Vagina (tissue), 2 donors: ENCODE measurements at regions not wholly inside any gene's neighbourhood (a gene's known extent, or its start where the extent isn't known, plus 50 kb on each side); places are given as distances from the start of the nearest gene placed in this dataset.
A peak's percentile ranks its signal among the peaks of the same experiment; 100 is the strongest.

Experiments used
- DNase-seq, 2 donors: peaks; one replicate each; pipeline ENCODE4 v3.0.0-alpha.2; 2017; ENCODE audit errors: extremely low spot score in 2 of 2
- H3K27ac ChIP-seq: fragments of 200-600 bp; sonication (generic); one replicate; pipeline ENCODE4 v1.5.1; 2019
- H3K27me3 ChIP-seq: fragments of 200-600 bp; sonication (generic); one replicate; pipeline ENCODE4 v1.5.1; 2019
- H3K36me3 ChIP-seq, 2 donors: fragments of 200-600 bp; sonication (generic); one replicate each; pipeline ENCODE4 v1.5.1; 2017 to 2019
- H3K4me1 ChIP-seq: fragments of 200-600 bp; sonication (generic); one replicate; pipeline ENCODE4 v1.5.1; 2019
- H3K4me3 ChIP-seq, 2 donors: fragments of 200-600 bp; sonication (generic); 1 replicate in 1 of 2; 2 replicates in 1 of 2; pipeline ENCODE4 v1.5.1; 2016 to 2019
- H3K9me3 ChIP-seq: fragments of 200-600 bp; sonication (generic); one replicate; pipeline ENCODE4 v1.5.1; 2019
- CTCF ChIP-seq, 3 experiments: fragments of 450-650 bp in 2 of 3; fragments of 200-600 bp in 1 of 3; sonication (generic) in 1 of 3; IDR thresholded peaks; one replicate each; pipeline ENCODE4 v1.5.1; 2017 to 2019; ENCODE audit warnings: antibody characterized with exemption in 3 of 3, mild to moderate bottlenecking in 2 of 3, moderate library complexity in 2 of 3
- POLR2A ChIP-seq, 2 donors: fragments of 450-650 bp; IDR thresholded peaks; one replicate each; pipeline ENCODE4 v1.6.1; 2017; ENCODE audit warnings: antibody characterized with exemption in 2 of 2, mild to moderate bottlenecking in 2 of 2, moderate library complexity in 2 of 2
- POLR2AphosphoS5 ChIP-seq, 2 donors: sonication (generic); formaldehyde crosslinking; IDR thresholded peaks; one replicate each; pipeline ENCODE4 v1.9.0; 2017; ENCODE audit warnings: antibody characterized with exemption in 2 of 2, mild to moderate bottlenecking in 2 of 2, low read depth in 1 of 2; ENCODE audit not compliant: insufficient read depth in 1 of 2
- intact Hi-C: fragments of 100-400 bp; cut with DNase I; formaldehyde crosslinking; loops from one replicate; pipeline ENCODE4 v1.15.1; 2023

GRCh38 chr11:29361369-29361768, 655.5 kb downstream of the KCNA4 start:
- Histone ChIP-seq H3K27me3 (no peaks in the 10 kb centered on the region), H3K9me3 (no peaks in the 10 kb centered on the region), H3K4me3 (no peak overlapping the region), H3K4me1 (no peaks in the 10 kb centered on the region), H3K36me3 (no peaks in the 10 kb centered on the region), H3K27ac (no peak overlapping the region)
- no peak for TF ChIP-seq POLR2A (IDR thresholded peaks at IDR 0.05)
- no peak for TF ChIP-seq CTCF (IDR thresholded peaks at IDR 0.05)
- no peak for TF ChIP-seq POLR2AphosphoS5 (IDR thresholded peaks at IDR 0.05; ENCODE audit: insufficient read depth in 1 of 2, low read depth in 1 of 2)
- DNase-seq = no peak
- intact Hi-C loops = no loop called here

GRCh38 chr11:29353833-29354232, 663.0 kb downstream of the KCNA4 start:
- no peaks in the 10 kb centered on the region for H3K9me3 ChIP-seq

GRCh38 chr11:29352273-29352795, 664.5 kb downstream of the KCNA4 start:
- no peak for TF ChIP-seq POLR2A (IDR thresholded peaks at IDR 0.05)
- TF ChIP-seq POLR2AphosphoS5 (IDR thresholded peaks at IDR 0.05; ENCODE audit: insufficient read depth in 1 of 2, low read depth in 1 of 2) = no peak
- TF ChIP-seq CTCF (IDR thresholded peaks at IDR 0.05) = no peak
- no peaks in the 10 kb centered on the region for H3K36me3 ChIP-seq
- no peak for DNase-seq
- no peaks in the 10 kb centered on the region for H3K27me3 ChIP-seq
- no peak overlapping the region for H3K27ac ChIP-seq
- H3K9me3 ChIP-seq = no peaks in the 10 kb centered on the region
- H3K4me3 ChIP-seq = no peak overlapping the region
- intact Hi-C loops = no loop called here
- H3K4me1 ChIP-seq = no peaks in the 10 kb centered on the region

More at GRCh38 chr11:29353833-29354232, 663.0 kb downstream of the KCNA4 start:
- intact Hi-C loops = no loop called here
- Histone ChIP-seq H3K27ac (no peak overlapping the region), H3K4me3 (no peak overlapping the region), H3K4me1 (no peaks in the 10 kb centered on the region), H3K27me3 (no peaks in the 10 kb centered on the region), H3K36me3 (no peaks in the 10 kb centered on the region)
- TF ChIP-seq POLR2A (IDR thresholded peaks at IDR 0.05) = no peak
- TF ChIP-seq POLR2AphosphoS5 (IDR thresholded peaks at IDR 0.05; ENCODE audit: insufficient read depth in 1 of 2, low read depth in 1 of 2) = no peak
- TF ChIP-seq CTCF (IDR thresholded peaks at IDR 0.05) = no peak
- DNase-seq = no peak

- Histone ChIP-seq H3K9me3 (no peaks in the 10 kb centered on the region), H3K4me3 (no peak overlapping the region), H3K36me3 (no peaks in the 10 kb centered on the region), H3K27me3 (no peaks in the 10 kb centered on the region), H3K4me1 (no peaks in the 10 kb centered on the region), H3K27ac (no peak overlapping the region)
- intact Hi-C loops = no loop called here
- no peak for DNase-seq
- TF ChIP-seq POLR2A (IDR thresholded peaks at IDR 0.05) (no peak), POLR2AphosphoS5 (IDR thresholded peaks at IDR 0.05; ENCODE audit: insufficient read depth in 1 of 2, low read depth in 1 of 2) (no peak), CTCF (IDR thresholded peaks at IDR 0.05) (no peak)
Observed at GRCh38 chr11:29351301-29351873, 665.4 kb downstream of the KCNA4 start.

GRCh38 chr11:29343465-29344333, 673.1 kb downstream of the KCNA4 start:
- no peak overlapping the region for H3K4me3 ChIP-seq
- no peak for TF ChIP-seq POLR2AphosphoS5 (IDR thresholded peaks at IDR 0.05; ENCODE audit: insufficient read depth in 1 of 2, low read depth in 1 of 2)
- TF ChIP-seq POLR2A (IDR thresholded peaks at IDR 0.05) = no peak
- peak; percentile 24 to 61 (median 29) for TF ChIP-seq CTCF (IDR thresholded peaks at IDR 0.05)
- no peak overlapping the region for H3K27ac ChIP-seq
- H3K36me3 ChIP-seq = no peaks in the 10 kb centered on the region
- H3K4me1 ChIP-seq = no peaks in the 10 kb centered on the region
- no peak for DNase-seq
- no peaks in the 10 kb centered on the region for H3K27me3 ChIP-seq
- intact Hi-C loops = no loop called here
- no peaks in the 10 kb centered on the region for H3K9me3 ChIP-seq
